GM12878 (cell line): ENCODE measurements at regions not wholly inside any gene's neighbourhood (a gene's known extent, or its start where the extent isn't known, plus 50 kb on each side); places are given as distances from the start of the nearest gene placed in this dataset.

ENCODE experiments used
- ATAC-seq: fragments of 200-7000 bp; cut with Tn5 transposase; 3 replicates; pipeline ENCODE4 v1.9.1; 2020; ENCODE audit warnings: mild to moderate bottlenecking, moderate library complexity
- BruUV-seq: library from RNA; stranded (reverse); fragments of 400-500 nt; replicated peaks from 2 replicates; lab custom pipeline; 2021; lab: Mats Ljungman, UMichigan
- CTCF ChIA-PET: fragments of 300-600 bp; sonication (Branson Sonifier 250); formaldehyde crosslinking; extraction: SDS; loops from one replicate; lab custom pipeline; 2021; ENCODE audit warnings: inconsistent platforms; lab: Yijun Ruan, JAX
- POLR2A ChIA-PET: fragments of 350-600 bp; formaldehyde crosslinking; extraction: SDS; loops from one replicate; lab custom pipeline; 2021; ENCODE audit warnings: inconsistent platforms; lab: Charles Lee
- RAD21 ChIA-PET: fragments of 300-600 bp; sonication (Branson Sonifier 250); formaldehyde crosslinking; loops from one replicate; lab custom pipeline; 2023; ENCODE audit warnings: antibody characterized with exemption; ENCODE audit not compliant: unreplicated experiment; lab: Charles Lee
- SMC1A ChIA-PET: fragments of 300-600 bp; sonication (Branson Sonifier 250); formaldehyde crosslinking; loops from one replicate; lab custom pipeline; 2023; ENCODE audit not compliant: unreplicated experiment, uncharacterized antibody; lab: Charles Lee
- DNase-seq: peaks from one replicate; pipeline ENCODE4 v3.0.0-alpha.2; 2011; ENCODE audit warnings: low read depth, low spot score
- FAIRE-seq: peaks from 3 replicates; lab custom pipeline; 2011; peaks lifted over from hg19 to GRCh38; lab: Jason Lieb, UNC
- H2AFZ ChIP-seq: 2 replicates; pipeline ENCODE4 v1.6.0; 2011; ENCODE audit warnings: low read depth, low read length, control low read depth; ENCODE audit not compliant: control insufficient read depth
- H3K27ac ChIP-seq: 2 replicates; pipeline ENCODE4 v1.5.1; 2011; ENCODE audit warnings: control low read depth; ENCODE audit not compliant: control insufficient read depth, insufficient read depth
- H3K27me3 ChIP-seq, 2 experiments: replicated peaks in 1 of 2; 2 replicates each; pipeline versions ENCODE4 v1.6.0 to v1.6.1; 2011; ENCODE audit warnings: low read length in 1 of 2; ENCODE audit not compliant: control insufficient read depth in 2 of 2, insufficient read depth in 2 of 2
- H3K36me3 ChIP-seq, 2 experiments: 2 replicates each; pipeline ENCODE4 v1.5.1; 2011; ENCODE audit warnings: low read length in 1 of 2; ENCODE audit not compliant: control insufficient read depth in 2 of 2, insufficient read depth in 2 of 2
- H3K4me1 ChIP-seq: 2 replicates; pipeline ENCODE4 v1.6.1; 2011; ENCODE audit warnings: mild to moderate bottlenecking, low read length, moderate library complexity, mixed read lengths; ENCODE audit not compliant: control insufficient read depth, insufficient read depth
- H3K4me2 ChIP-seq: 2 replicates; pipeline ENCODE4 v1.6.0; 2011; ENCODE audit warnings: control low read depth; ENCODE audit not compliant: control insufficient read depth, insufficient read depth
- H3K4me3 ChIP-seq: fragments of 200-600 bp; sonication (generic); 2 replicates; pipeline ENCODE4 v1.5.1; 2016
- H3K79me2 ChIP-seq: 2 replicates; pipeline ENCODE4 v1.6.0; 2011; ENCODE audit warnings: low read length; ENCODE audit not compliant: control insufficient read depth, insufficient read depth
- H3K9ac ChIP-seq: 2 replicates; pipeline ENCODE4 v1.8.0; 2011; ENCODE audit warnings: low read length, control low read depth, mixed read lengths; ENCODE audit not compliant: control insufficient read depth, insufficient read depth
- H3K9me3 ChIP-seq: replicated peaks from 3 replicates; pipeline ENCODE4 v1.5.1; 2011; ENCODE audit warnings: mild to moderate bottlenecking, low read length; ENCODE audit not compliant: control insufficient read depth, insufficient read depth
- H4K20me1 ChIP-seq: 2 replicates; pipeline ENCODE4 v1.6.0; 2011; ENCODE audit not compliant: control insufficient read depth, insufficient read depth
- CHD4 ChIP-seq: fragments of 200-600 bp; sonication (generic); IDR thresholded peaks from 2 replicates; pipeline ENCODE4 v1.6.1; 2016; ENCODE audit warnings: mild to moderate bottlenecking
- FOXM1 ChIP-seq: IDR thresholded peaks from 2 replicates; pipeline ENCODE4 v1.6.1; 2012; ENCODE audit warnings: low read depth, mild to moderate bottlenecking, inconsistent platforms, low read length, moderate library complexity
- HCFC1 ChIP-seq: fragments of 150-350 bp; IDR thresholded peaks from 2 replicates; pipeline ENCODE4 v1.6.1; 2014; ENCODE audit warnings: low read length
- HDAC2 ChIP-seq: fragments of 200-600 bp; sonication (generic); IDR thresholded peaks from 2 replicates; pipeline ENCODE4 v1.6.1; 2017
- NR2C2 ChIP-seq: IDR thresholded peaks from 2 replicates; pipeline ENCODE4 v1.6.1; 2011; ENCODE audit warnings: borderline replicate concordance, low read depth; ENCODE audit not compliant: control insufficient read depth, insufficient read length
- WRNIP1 ChIP-seq: IDR thresholded peaks from 2 replicates; pipeline ENCODE4 v1.6.1; 2011; ENCODE audit warnings: low read depth, low read length, improper control_type of control experiment, borderline replicate concordance
- YBX1 ChIP-seq: fragments of 450-650 bp; IDR thresholded peaks from 2 replicates; pipeline ENCODE4 v1.6.1; 2016; ENCODE audit warnings: antibody characterized with exemption
- ZBED1 ChIP-seq: IDR thresholded peaks from 2 replicates; pipeline ENCODE4 v1.6.1; 2016; ENCODE audit warnings: borderline replicate concordance
- WGBS: methylation state at CpG from one replicate; pipeline ENCODE4 v1.1.6; 2016; ENCODE audit warnings: low lambda C conversion rate; ENCODE audit not compliant: insufficient replicate concordance, insufficient coverage; ENCODE audit errors: missing lambda C conversion rate; 5-methylcytosine and 5-hydroxymethylcytosine counted together
- in situ Hi-C: fragments of 300-500 bp; cut with MboI; formaldehyde crosslinking; loops from 9 replicates; pipeline ENCODE4 v1.14.3; 2018; ENCODE audit warnings: mixed read lengths
- intact Hi-C: fragments of 100-400 bp; cut with micrococcal nuclease; formaldehyde crosslinking; loops from one replicate; pipeline ENCODE4 v1.14.2; 2022; ENCODE audit not compliant: unreplicated experiment
- TF ChIP-seq, protein P1 (sequence below): fragments of 450-650 bp; IDR thresholded peaks from 2 replicates; pipeline ENCODE4 v1.6.1; 2017; ENCODE audit warnings: mild to moderate bottlenecking, moderate library complexity
- TF ChIP-seq, protein P2 (sequence below): IDR thresholded peaks from 2 replicates; pipeline ENCODE4 v1.6.1; 2012; ENCODE audit warnings: mild to moderate bottlenecking, low read depth, low read length
- TF ChIP-seq, protein P3 (sequence below): fragments of 450-650 bp; formaldehyde crosslinking; IDR thresholded peaks from 2 replicates; pipeline ENCODE4 v1.4.0; 2020; ENCODE audit warnings: mild to moderate bottlenecking, moderate library complexity
- TF ChIP-seq, protein P4 (sequence below): fragments of 450-650 bp; IDR thresholded peaks from 2 replicates; pipeline ENCODE4 v1.6.1; 2016; ENCODE audit warnings: mild to moderate bottlenecking

DNA sequence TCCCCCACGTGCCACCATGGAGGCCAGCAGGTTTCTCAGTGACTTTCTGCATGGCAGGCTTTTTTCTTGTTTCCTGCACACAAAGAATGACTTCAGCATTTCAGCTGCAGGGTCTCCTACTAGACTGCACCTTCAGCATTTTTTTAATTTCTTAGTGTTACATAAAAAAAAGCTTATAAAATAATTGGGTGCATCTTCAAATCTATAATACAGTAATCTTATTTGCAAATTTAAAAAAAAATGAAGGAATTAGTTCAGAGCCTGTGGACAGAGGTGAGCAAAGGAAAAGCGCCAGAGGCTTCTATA is 57.6 kb downstream of the FAM50B start:
- FAIRE-seq (no peak), DNase-seq (no peak), ATAC-seq (no peak)
- ChIA-PET RAD21 (no interaction called here), CTCF (no interaction called here), POLR2A (no interaction called here), SMC1A (no interaction called here)
- no peak overlapping the region for H3K27ac ChIP-seq
- WGBS: 49% methylated on average over 2 of the region's 2 CpGs
- H4K20me1 ChIP-seq: no peaks in the 10 kb centered on the region
- H3K4me1 ChIP-seq: no peaks in the 10 kb centered on the region
- H3K4me2 ChIP-seq: no peak overlapping the region
- H3K36me3 ChIP-seq: no peaks in the 10 kb centered on the region
- intact Hi-C loops: no loop called here
- in situ Hi-C loops: no loop called here
- no TSS peak for BruUV-seq
- no peaks in the 10 kb centered on the region; a peak in 1 of 4 replicates for H3K27me3 ChIP-seq
- no peak overlapping the region for H2AFZ ChIP-seq
- H3K9me3 ChIP-seq: no peaks in the 10 kb centered on the region
- H3K9ac ChIP-seq: no peak overlapping the region
- no peak overlapping the region for H3K4me3 ChIP-seq
- H3K79me2 ChIP-seq: no peaks in the 10 kb centered on the region
- TF ChIP-seq, protein P1, sequence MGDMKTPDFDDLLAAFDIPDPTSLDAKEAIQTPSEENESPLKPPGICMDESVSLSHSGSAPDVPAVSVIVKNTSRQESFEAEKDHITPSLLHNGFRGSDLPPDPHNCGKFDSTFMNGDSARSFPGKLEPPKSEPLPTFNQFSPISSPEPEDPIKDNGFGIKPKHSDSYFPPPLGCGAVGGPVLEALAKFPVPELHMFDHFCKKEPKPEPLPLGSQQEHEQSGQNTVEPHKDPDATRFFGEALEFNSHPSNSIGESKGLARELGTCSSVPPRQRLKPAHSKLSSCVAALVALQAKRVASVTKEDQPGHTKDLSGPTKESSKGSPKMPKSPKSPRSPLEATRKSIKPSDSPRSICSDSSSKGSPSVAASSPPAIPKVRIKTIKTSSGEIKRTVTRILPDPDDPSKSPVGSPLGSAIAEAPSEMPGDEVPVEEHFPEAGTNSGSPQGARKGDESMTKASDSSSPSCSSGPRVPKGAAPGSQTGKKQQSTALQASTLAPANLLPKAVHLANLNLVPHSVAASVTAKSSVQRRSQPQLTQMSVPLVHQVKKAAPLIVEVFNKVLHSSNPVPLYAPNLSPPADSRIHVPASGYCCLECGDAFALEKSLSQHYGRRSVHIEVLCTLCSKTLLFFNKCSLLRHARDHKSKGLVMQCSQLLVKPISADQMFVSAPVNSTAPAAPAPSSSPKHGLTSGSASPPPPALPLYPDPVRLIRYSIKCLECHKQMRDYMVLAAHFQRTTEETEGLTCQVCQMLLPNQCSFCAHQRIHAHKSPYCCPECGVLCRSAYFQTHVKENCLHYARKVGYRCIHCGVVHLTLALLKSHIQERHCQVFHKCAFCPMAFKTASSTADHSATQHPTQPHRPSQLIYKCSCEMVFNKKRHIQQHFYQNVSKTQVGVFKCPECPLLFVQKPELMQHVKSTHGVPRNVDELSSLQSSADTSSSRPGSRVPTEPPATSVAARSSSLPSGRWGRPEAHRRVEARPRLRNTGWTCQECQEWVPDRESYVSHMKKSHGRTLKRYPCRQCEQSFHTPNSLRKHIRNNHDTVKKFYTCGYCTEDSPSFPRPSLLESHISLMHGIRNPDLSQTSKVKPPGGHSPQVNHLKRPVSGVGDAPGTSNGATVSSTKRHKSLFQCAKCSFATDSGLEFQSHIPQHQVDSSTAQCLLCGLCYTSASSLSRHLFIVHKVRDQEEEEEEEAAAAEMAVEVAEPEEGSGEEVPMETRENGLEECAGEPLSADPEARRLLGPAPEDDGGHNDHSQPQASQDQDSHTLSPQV: no peak
- no peak for TF ChIP-seq YBX1
- TF ChIP-seq CHD4: no peak
- TF ChIP-seq FOXM1: no peak
- TF ChIP-seq, protein P2, sequence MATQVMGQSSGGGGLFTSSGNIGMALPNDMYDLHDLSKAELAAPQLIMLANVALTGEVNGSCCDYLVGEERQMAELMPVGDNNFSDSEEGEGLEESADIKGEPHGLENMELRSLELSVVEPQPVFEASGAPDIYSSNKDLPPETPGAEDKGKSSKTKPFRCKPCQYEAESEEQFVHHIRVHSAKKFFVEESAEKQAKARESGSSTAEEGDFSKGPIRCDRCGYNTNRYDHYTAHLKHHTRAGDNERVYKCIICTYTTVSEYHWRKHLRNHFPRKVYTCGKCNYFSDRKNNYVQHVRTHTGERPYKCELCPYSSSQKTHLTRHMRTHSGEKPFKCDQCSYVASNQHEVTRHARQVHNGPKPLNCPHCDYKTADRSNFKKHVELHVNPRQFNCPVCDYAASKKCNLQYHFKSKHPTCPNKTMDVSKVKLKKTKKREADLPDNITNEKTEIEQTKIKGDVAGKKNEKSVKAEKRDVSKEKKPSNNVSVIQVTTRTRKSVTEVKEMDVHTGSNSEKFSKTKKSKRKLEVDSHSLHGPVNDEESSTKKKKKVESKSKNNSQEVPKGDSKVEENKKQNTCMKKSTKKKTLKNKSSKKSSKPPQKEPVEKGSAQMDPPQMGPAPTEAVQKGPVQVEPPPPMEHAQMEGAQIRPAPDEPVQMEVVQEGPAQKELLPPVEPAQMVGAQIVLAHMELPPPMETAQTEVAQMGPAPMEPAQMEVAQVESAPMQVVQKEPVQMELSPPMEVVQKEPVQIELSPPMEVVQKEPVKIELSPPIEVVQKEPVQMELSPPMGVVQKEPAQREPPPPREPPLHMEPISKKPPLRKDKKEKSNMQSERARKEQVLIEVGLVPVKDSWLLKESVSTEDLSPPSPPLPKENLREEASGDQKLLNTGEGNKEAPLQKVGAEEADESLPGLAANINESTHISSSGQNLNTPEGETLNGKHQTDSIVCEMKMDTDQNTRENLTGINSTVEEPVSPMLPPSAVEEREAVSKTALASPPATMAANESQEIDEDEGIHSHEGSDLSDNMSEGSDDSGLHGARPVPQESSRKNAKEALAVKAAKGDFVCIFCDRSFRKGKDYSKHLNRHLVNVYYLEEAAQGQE: no peak
- no peak for TF ChIP-seq HDAC2
- TF ChIP-seq, protein P3, sequence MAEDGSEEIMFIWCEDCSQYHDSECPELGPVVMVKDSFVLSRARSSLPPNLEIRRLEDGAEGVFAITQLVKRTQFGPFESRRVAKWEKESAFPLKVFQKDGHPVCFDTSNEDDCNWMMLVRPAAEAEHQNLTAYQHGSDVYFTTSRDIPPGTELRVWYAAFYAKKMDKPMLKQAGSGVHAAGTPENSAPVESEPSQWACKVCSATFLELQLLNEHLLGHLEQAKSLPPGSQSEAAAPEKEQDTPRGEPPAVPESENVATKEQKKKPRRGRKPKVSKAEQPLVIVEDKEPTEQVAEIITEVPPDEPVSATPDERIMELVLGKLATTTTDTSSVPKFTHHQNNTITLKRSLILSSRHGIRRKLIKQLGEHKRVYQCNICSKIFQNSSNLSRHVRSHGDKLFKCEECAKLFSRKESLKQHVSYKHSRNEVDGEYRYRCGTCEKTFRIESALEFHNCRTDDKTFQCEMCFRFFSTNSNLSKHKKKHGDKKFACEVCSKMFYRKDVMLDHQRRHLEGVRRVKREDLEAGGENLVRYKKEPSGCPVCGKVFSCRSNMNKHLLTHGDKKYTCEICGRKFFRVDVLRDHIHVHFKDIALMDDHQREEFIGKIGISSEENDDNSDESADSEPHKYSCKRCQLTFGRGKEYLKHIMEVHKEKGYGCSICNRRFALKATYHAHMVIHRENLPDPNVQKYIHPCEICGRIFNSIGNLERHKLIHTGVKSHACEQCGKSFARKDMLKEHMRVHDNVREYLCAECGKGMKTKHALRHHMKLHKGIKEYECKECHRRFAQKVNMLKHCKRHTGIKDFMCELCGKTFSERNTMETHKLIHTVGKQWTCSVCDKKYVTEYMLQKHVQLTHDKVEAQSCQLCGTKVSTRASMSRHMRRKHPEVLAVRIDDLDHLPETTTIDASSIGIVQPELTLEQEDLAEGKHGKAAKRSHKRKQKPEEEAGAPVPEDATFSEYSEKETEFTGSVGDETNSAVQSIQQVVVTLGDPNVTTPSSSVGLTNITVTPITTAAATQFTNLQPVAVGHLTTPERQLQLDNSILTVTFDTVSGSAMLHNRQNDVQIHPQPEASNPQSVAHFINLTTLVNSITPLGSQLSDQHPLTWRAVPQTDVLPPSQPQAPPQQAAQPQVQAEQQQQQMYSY: no peak
- no peak for TF ChIP-seq WRNIP1
- TF ChIP-seq, protein P4, sequence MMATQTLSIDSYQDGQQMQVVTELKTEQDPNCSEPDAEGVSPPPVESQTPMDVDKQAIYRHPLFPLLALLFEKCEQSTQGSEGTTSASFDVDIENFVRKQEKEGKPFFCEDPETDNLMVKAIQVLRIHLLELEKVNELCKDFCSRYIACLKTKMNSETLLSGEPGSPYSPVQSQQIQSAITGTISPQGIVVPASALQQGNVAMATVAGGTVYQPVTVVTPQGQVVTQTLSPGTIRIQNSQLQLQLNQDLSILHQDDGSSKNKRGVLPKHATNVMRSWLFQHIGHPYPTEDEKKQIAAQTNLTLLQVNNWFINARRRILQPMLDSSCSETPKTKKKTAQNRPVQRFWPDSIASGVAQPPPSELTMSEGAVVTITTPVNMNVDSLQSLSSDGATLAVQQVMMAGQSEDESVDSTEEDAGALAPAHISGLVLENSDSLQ: no peak
- TF ChIP-seq NR2C2: no peak
- no peak for TF ChIP-seq HCFC1
- TF ChIP-seq ZBED1: no peak
